ENCODE measurements at regions not wholly inside any gene's neighbourhood (a gene's known extent, or its start where the extent isn't known, plus 50 kb on each side); places are given as distances from the start of the nearest gene placed in this dataset.

GRCh38 chr11:38594895-38595294 lies 1996.9 kb upstream of the RAG2 start:
- H3K36me3 ChIP-seq: no peaks in the 10 kb centered on the region
- DNase-seq: no peak
- intact Hi-C loops (cut with micrococcal nuclease): no loop called here

GRCh38 chr11:38593649-38594048 lies 1995.6 kb upstream of the RAG2 start:
- no peak overlapping the region for H3K27ac ChIP-seq (replicated peaks)
- TF ChIP-seq CTCF (IDR thresholded peaks at IDR 0.05; ENCODE audit: borderline replicate concordance): no peak
- intact Hi-C loops (cut with micrococcal nuclease): no loop called here
- H3K27me3 ChIP-seq (ENCODE audit: low read depth): no peaks in the 10 kb centered on the region
- H3K4me3 ChIP-seq: no peak overlapping the region
- H3K4me1 ChIP-seq: no peaks in the 10 kb centered on the region
- H3K9me3 ChIP-seq (replicated peaks): peaks cover 4% of the 10 kb centered on the region
- no peak for DNase-seq
- no peaks in the 10 kb centered on the region for H3K36me3 ChIP-seq

More at GRCh38 chr11:38594895-38595294, 1996.9 kb upstream of the RAG2 start:
- TF ChIP-seq CTCF (IDR thresholded peaks at IDR 0.05; ENCODE audit: borderline replicate concordance): no peak
- Histone ChIP-seq H3K27me3 (ENCODE audit: low read depth) (no peaks in the 10 kb centered on the region), H3K4me1 (no peaks in the 10 kb centered on the region), H3K4me3 (no peak overlapping the region), H3K27ac (replicated peaks) (no peak overlapping the region), H3K9me3 (replicated peaks) (no peaks in the 10 kb centered on the region)

GRCh38 chr11:38582756-38583155 lies 1984.7 kb upstream of the RAG2 start:
- intact Hi-C loops (cut with micrococcal nuclease): no loop called here
- H3K9me3 ChIP-seq (replicated peaks): peaks cover 21% of the 10 kb centered on the region
- H3K4me3 ChIP-seq: no peak overlapping the region
- H3K4me1 ChIP-seq: no peaks in the 10 kb centered on the region
- H3K27ac ChIP-seq (replicated peaks): no peak overlapping the region
- no peaks in the 10 kb centered on the region for H3K27me3 ChIP-seq (ENCODE audit: low read depth)
- no peak for DNase-seq
- no peaks in the 10 kb centered on the region for H3K36me3 ChIP-seq
- no peak for TF ChIP-seq CTCF (IDR thresholded peaks at IDR 0.05; ENCODE audit: borderline replicate concordance)

GRCh38 chr11:38582151-38582550 lies 1984.1 kb upstream of the RAG2 start:
- Histone ChIP-seq H3K4me3 (no peak overlapping the region), H3K27ac (replicated peaks) (no peak overlapping the region), H3K36me3 (no peaks in the 10 kb centered on the region), H3K27me3 (ENCODE audit: low read depth) (no peaks in the 10 kb centered on the region), H3K4me1 (no peaks in the 10 kb centered on the region), H3K9me3 (replicated peaks) (peaks cover 27% of the 10 kb centered on the region)
- DNase-seq: no peak
- no peak for TF ChIP-seq CTCF (IDR thresholded peaks at IDR 0.05; ENCODE audit: borderline replicate concordance)
- intact Hi-C loops (cut with micrococcal nuclease): no loop called here

- no peak overlapping the region for H3K27ac ChIP-seq (replicated peaks)
- no peak for TF ChIP-seq CTCF (IDR thresholded peaks at IDR 0.05; ENCODE audit: borderline replicate concordance)
- no peak overlapping the region for H3K4me3 ChIP-seq
- peaks cover 39% of the 10 kb centered on the region for H3K9me3 ChIP-seq (replicated peaks)
- intact Hi-C loops (cut with micrococcal nuclease): no loop called here
- no peaks in the 10 kb centered on the region for H3K27me3 ChIP-seq (ENCODE audit: low read depth)
- H3K4me1 ChIP-seq: no peaks in the 10 kb centered on the region
- no peak for DNase-seq
- H3K36me3 ChIP-seq: no peaks in the 10 kb centered on the region
Observed at GRCh38 chr11:38577769-38578168, 1979.7 kb upstream of the RAG2 start.

GRCh38 chr11:38562562-38562961 lies 1964.5 kb upstream of the RAG2 start:
- no peak for DNase-seq
- intact Hi-C loops (cut with micrococcal nuclease): no loop called here
- Histone ChIP-seq H3K27me3 (ENCODE audit: low read depth) (no peaks in the 10 kb centered on the region), H3K4me3 (no peak overlapping the region), H3K27ac (replicated peaks) (no peak overlapping the region), H3K4me1 (no peaks in the 10 kb centered on the region), H3K36me3 (no peaks in the 10 kb centered on the region), H3K9me3 (replicated peaks) (peaks cover 7% of the 10 kb centered on the region)
- no peak for TF ChIP-seq CTCF (IDR thresholded peaks at IDR 0.05; ENCODE audit: borderline replicate concordance)

Measured in left ventricle myocardium inferior (tissue), 1 donor.